GM12875 (cell line): ENCODE measurements at regions not wholly inside any gene's neighbourhood (a gene's known extent, or its start where the extent isn't known, plus 50 kb on each side); places are given as distances from the start of the nearest gene placed in this dataset.

ENCODE experiments used
- H3K4me3 ChIP-seq: one replicate; pipeline ENCODE4 v1.5.1; 2011; ENCODE audit warnings: low read depth, low read length, control low read depth
- CTCF ChIP-seq: IDR thresholded peaks from 2 replicates; pipeline ENCODE4 v1.5.1; 2011; ENCODE audit warnings: low read depth, mild to moderate bottlenecking, control low read depth, inconsistent platforms, low read length, moderate library complexity, borderline replicate concordance; ENCODE audit not compliant: insufficient read depth

- no peak overlapping the region for H3K4me3 ChIP-seq
- no peak for TF ChIP-seq CTCF
These were observed 990.1 kb upstream of the LRFN5 start for GRCh38 chr14:40616579-40616978.

GRCh38 chr14:40601063-40601462 lies 1005.6 kb upstream of the LRFN5 start:
- TF ChIP-seq CTCF: no peak
- no peak overlapping the region for H3K4me3 ChIP-seq

- H3K4me3 ChIP-seq: no peak overlapping the region
- TF ChIP-seq CTCF: no peak
These were observed 1007.0 kb upstream of the LRFN5 start for GRCh38 chr14:40599725-40600124.

GRCh38 chr14:40581264-40581663 lies 1025.4 kb upstream of the LRFN5 start:
- TF ChIP-seq CTCF: no peak
- no peak overlapping the region for H3K4me3 ChIP-seq

- no peak for TF ChIP-seq CTCF
- no peak overlapping the region for H3K4me3 ChIP-seq
These were observed 1029.7 kb upstream of the LRFN5 start for GRCh38 chr14:40576880-40577478.

GRCh38 chr14:40574780-40575179 lies 1031.9 kb upstream of the LRFN5 start:
- no peak for TF ChIP-seq CTCF
- no peak overlapping the region for H3K4me3 ChIP-seq

GRCh38 chr14:40525314-40525713 lies 1081.4 kb upstream of the LRFN5 start:
- H3K4me3 ChIP-seq: no peak overlapping the region
- TF ChIP-seq CTCF: no peak
